ENCODE measurements at regions not wholly inside any gene's neighbourhood (a gene's known extent, or its start where the extent isn't known, plus 50 kb on each side); places are given as distances from the start of the nearest gene placed in this dataset.

DNA sequence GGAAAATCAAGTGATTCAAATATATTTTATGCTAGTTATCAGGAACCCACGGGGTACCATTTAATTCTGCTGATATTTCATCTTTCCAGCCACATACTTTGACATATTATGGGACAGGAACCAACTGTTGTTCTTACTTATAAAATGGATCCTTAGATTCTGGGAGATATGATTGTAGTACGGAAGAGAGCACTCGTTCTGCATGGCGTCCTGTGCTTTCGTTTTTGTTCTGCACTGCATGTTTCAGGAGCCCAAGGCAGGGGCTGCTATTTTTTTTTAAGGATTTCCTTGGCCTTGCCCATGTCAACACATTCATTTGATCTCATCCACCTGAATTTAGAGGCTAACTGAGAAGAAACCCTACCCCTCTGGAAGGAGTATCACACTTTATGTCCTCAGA, 245.5 kb upstream of the TLL1 start:
- no peak for DNase-seq (ENCODE audit: low spot score in 2 of 2)
- no peak overlapping the region for H3K4me3 ChIP-seq (ENCODE audit: low read depth, poor library complexity, severe bottlenecking)
- 78% methylated on average over 5 of the region's 5 CpGs for WGBS, 2 donors
- intact Hi-C loops (cut with DNase I; ENCODE audit: low total_unique reads) = no loop called here
- TF ChIP-seq, protein P1, sequence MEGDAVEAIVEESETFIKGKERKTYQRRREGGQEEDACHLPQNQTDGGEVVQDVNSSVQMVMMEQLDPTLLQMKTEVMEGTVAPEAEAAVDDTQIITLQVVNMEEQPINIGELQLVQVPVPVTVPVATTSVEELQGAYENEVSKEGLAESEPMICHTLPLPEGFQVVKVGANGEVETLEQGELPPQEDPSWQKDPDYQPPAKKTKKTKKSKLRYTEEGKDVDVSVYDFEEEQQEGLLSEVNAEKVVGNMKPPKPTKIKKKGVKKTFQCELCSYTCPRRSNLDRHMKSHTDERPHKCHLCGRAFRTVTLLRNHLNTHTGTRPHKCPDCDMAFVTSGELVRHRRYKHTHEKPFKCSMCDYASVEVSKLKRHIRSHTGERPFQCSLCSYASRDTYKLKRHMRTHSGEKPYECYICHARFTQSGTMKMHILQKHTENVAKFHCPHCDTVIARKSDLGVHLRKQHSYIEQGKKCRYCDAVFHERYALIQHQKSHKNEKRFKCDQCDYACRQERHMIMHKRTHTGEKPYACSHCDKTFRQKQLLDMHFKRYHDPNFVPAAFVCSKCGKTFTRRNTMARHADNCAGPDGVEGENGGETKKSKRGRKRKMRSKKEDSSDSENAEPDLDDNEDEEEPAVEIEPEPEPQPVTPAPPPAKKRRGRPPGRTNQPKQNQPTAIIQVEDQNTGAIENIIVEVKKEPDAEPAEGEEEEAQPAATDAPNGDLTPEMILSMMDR (IDR thresholded peaks at IDR 0.05) = no peak
- TF ChIP-seq POLR2A (IDR thresholded peaks at IDR 0.05) = no peak

GRCh38 chr4:165628572-165628971, 244.5 kb upstream of the TLL1 start:
- no peak overlapping the region for H3K4me3 ChIP-seq (ENCODE audit: low read depth, poor library complexity, severe bottlenecking)
- no peak for DNase-seq (ENCODE audit: low spot score in 2 of 2)
- intact Hi-C loops (cut with DNase I; ENCODE audit: low total_unique reads) = no loop called here
- WGBS, 2 donors = 79 to 80% methylated on average over 3 of the region's 3 CpGs
- TF ChIP-seq POLR2A (IDR thresholded peaks at IDR 0.05) = no peak
- TF ChIP-seq, protein P1 (IDR thresholded peaks at IDR 0.05) = no peak

GRCh38 chr4:165630671-165631070, 242.4 kb upstream of the TLL1 start:
- intact Hi-C loops (cut with DNase I; ENCODE audit: low total_unique reads) = no loop called here
- no peak for DNase-seq (ENCODE audit: low spot score in 2 of 2)
- no peak overlapping the region for H3K4me3 ChIP-seq (ENCODE audit: low read depth, poor library complexity, severe bottlenecking)
- TF ChIP-seq, protein P1 (IDR thresholded peaks at IDR 0.05) = no peak
- no peak for TF ChIP-seq POLR2A (IDR thresholded peaks at IDR 0.05)

DNA sequence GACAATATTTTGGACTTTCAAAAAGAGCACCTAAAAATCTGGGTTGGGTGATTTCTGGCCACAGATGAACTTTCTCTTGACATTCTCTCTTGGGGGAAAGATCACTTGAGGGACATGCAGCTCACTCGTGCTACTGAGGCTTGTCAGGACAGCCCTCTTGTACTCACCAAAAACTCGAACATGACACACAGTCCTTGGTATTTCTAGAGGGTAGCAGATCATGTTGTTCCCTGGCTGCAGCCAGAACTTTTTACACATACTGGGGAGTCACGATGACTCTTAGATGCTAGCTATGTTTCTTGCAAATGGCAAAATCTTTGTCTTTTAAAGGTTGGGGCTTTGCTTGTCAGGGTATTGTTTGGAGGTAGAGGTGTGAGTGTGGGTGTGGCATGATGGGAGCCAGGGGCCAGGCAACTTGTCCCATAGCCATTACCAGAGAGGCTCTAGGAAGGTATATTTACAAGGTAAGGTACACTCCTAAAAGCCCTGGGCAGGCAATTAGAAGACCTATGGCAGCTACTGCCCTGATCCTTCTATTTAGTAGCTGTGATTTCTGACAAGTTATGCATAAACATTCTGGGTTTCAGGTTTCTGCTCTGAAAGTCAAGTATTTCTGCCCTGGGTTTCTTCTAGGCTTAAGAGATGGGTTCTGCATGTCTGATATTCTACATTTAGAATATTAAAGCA, 241.7 kb upstream of the TLL1 start:
- 51 to 56% methylated on average over 3 of the region's 3 CpGs for WGBS, 2 donors
- TF ChIP-seq POLR2A (IDR thresholded peaks at IDR 0.05) = no peak
- TF ChIP-seq, protein P1 (IDR thresholded peaks at IDR 0.05) = no peak
- intact Hi-C loops (cut with DNase I; ENCODE audit: low total_unique reads) = no loop called here
- H3K4me3 ChIP-seq (ENCODE audit: low read depth, poor library complexity, severe bottlenecking) = no peak overlapping the region
- no peak for DNase-seq (ENCODE audit: low spot score in 2 of 2)

DNA sequence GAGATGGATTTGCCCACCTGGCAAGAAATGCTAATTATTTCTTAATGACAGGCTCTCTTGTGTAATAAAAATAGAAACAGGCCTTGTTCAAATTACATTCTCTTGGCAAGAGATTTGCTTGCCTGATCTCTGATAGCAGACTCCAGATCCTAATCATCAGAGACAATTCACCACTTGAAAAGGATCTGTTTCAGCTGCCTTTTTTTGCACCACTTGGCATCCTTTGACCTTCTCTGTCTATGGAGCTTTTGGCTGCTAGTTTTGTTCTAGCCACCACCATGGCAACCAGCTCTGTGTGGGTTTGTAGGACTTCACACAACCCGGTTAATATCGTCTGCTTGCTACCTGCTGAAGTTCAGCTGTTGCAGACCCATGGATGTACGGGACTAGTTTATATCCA, 241.1 kb upstream of the TLL1 start:
- H3K4me3 ChIP-seq (ENCODE audit: low read depth, poor library complexity, severe bottlenecking) = no peak overlapping the region
- no peak for DNase-seq (ENCODE audit: low spot score in 2 of 2)
- intact Hi-C loops (cut with DNase I; ENCODE audit: low total_unique reads) = no loop called here
- WGBS, 2 donors = 41 to 53% methylated on average over 3 of the region's 3 CpGs
- TF ChIP-seq POLR2A (IDR thresholded peaks at IDR 0.05) = no peak
- TF ChIP-seq, protein P1 (IDR thresholded peaks at IDR 0.05) = no peak

DNA sequence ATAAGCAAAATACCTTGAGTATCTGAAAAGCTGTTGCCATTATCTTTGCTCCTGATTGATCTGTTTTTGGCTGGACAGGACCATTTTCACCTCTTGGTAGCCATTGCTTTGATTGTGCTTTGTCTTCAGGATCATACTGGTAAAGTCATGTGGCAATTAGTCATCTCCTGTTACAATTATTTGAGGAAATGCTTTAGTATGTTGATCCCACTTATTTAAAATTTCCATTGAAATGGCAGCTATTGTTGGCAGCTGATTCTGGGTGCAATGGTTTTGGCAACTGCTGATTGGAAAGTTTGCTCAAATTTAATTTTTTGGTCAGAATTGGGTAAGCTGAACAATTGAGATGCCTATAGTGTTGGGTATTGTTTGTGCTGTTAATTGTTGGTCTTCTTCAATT, 238.3 kb upstream of the TLL1 start:
- H3K4me3 ChIP-seq (ENCODE audit: low read depth, poor library complexity, severe bottlenecking) = no peak overlapping the region
- DNase-seq (ENCODE audit: low spot score in 2 of 2) = no peak
- no peak for TF ChIP-seq POLR2A (IDR thresholded peaks at IDR 0.05)
- TF ChIP-seq, protein P1 (IDR thresholded peaks at IDR 0.05) = no peak
- intact Hi-C loops (cut with DNase I; ENCODE audit: low total_unique reads) = no loop called here

Measured in lower leg skin (tissue), 4 donors.